HEK293 (cell line): ENCODE measurements at regions not wholly inside any gene's neighbourhood (a gene's known extent, or its start where the extent isn't known, plus 50 kb on each side); places are given as distances from the start of the nearest gene placed in this dataset.

Experiments used
- BCL11A ChIP-seq: fragments of 450-650 bp; formaldehyde crosslinking; IDR thresholded peaks from 2 replicates; pipeline ENCODE4 v1.5.1; 2016; ENCODE audit warnings: low read depth, missing biosample characterization, missing genetic modification characterization
- KLF1 ChIP-seq: fragments of 450-650 bp; formaldehyde crosslinking; IDR thresholded peaks from 2 replicates; pipeline ENCODE4 v1.5.1; 2016; ENCODE audit warnings: missing biosample characterization, missing genetic modification characterization
- MZF1 ChIP-seq: fragments of 450-650 bp; formaldehyde crosslinking; IDR thresholded peaks from 2 replicates; pipeline ENCODE4 v1.5.1; 2017; ENCODE audit warnings: missing biosample characterization, missing genetic modification characterization, borderline replicate concordance
- ZNF175 ChIP-seq: fragments of 450-650 bp; formaldehyde crosslinking; IDR thresholded peaks from 2 replicates; pipeline ENCODE4 v1.5.1; 2016; ENCODE audit warnings: missing biosample characterization, missing genetic modification characterization
- ZNF274 ChIP-seq, 2 experiments: fragments of 200-500 bp in 1 of 2; fragments of 450-650 bp in 1 of 2; sonication (Bioruptor generic) in 1 of 2; formaldehyde crosslinking in 1 of 2; IDR thresholded peaks; 2 replicates each; pipeline versions ENCODE4 v1.5.1 to v1.6.1; 2014 to 2016; ENCODE audit warnings: borderline replicate concordance in 1 of 2, inconsistent platforms in 1 of 2, low read length in 1 of 2, missing biosample characterization in 1 of 2, missing genetic modification characterization in 1 of 2
- ZNF335 ChIP-seq: fragments of 450-650 bp; formaldehyde crosslinking; conservative IDR thresholded peaks from 2 replicates; pipeline ENCODE4 v1.5.1; 2016; ENCODE audit warnings: missing biosample characterization, missing genetic modification characterization
- ZNF350 ChIP-seq: fragments of 450-650 bp; formaldehyde crosslinking; IDR thresholded peaks from 2 replicates; pipeline ENCODE4 v1.5.0; 2017; ENCODE audit warnings: missing biosample characterization, mild to moderate bottlenecking, missing genetic modification characterization
- TF ChIP-seq, protein P1 (sequence below): fragments of 450-650 bp; formaldehyde crosslinking; IDR thresholded peaks from 2 replicates; pipeline ENCODE4 v1.5.1; 2016; ENCODE audit warnings: missing biosample characterization, missing genetic modification characterization

DNA sequence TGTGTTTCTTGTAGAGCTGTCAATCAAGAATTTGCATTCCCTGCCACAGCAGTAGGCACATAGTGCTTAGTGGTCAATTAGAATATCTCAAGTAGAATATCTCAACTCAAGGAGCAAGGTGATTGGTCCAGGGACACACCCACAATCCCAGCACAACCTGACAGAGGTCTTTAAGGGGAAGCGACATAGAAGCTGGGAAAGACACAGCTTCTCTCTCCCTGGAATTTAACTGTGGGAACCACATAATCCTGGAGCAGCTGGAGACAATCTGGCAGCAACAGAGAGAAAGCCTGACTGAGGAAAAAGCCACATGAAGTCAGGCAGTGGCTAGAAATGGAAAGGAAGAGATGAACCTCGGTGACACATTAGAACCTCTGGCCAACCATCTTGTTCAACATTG, 85.7 kb upstream of the LMO3 start:
- TF ChIP-seq KLF1 (tag by site-specific recombination): no peak
- TF ChIP-seq, protein P1, sequence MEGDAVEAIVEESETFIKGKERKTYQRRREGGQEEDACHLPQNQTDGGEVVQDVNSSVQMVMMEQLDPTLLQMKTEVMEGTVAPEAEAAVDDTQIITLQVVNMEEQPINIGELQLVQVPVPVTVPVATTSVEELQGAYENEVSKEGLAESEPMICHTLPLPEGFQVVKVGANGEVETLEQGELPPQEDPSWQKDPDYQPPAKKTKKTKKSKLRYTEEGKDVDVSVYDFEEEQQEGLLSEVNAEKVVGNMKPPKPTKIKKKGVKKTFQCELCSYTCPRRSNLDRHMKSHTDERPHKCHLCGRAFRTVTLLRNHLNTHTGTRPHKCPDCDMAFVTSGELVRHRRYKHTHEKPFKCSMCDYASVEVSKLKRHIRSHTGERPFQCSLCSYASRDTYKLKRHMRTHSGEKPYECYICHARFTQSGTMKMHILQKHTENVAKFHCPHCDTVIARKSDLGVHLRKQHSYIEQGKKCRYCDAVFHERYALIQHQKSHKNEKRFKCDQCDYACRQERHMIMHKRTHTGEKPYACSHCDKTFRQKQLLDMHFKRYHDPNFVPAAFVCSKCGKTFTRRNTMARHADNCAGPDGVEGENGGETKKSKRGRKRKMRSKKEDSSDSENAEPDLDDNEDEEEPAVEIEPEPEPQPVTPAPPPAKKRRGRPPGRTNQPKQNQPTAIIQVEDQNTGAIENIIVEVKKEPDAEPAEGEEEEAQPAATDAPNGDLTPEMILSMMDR (tag by site-specific recombination): no peak
- TF ChIP-seq ZNF335 (tag by site-specific recombination): no peak
- TF ChIP-seq ZNF175 (tag by site-specific recombination): no peak
- no peak for TF ChIP-seq ZNF350 (tag by site-specific recombination)
- no peak for TF ChIP-seq BCL11A (tag by site-specific recombination)
- TF ChIP-seq MZF1 (tag by site-specific recombination): no peak
- no peak for TF ChIP-seq ZNF274 (IDR thresholded peaks at IDR 0.05; ENCODE audit: low read length)
- TF ChIP-seq ZNF274 (tag by site-specific recombination; IDR thresholded peaks at IDR 0.05; ENCODE audit: borderline replicate concordance): no peak
